ENCODE measurements at regions not wholly inside any gene's neighbourhood (a gene's known extent, or its start where the extent isn't known, plus 50 kb on each side); places are given as distances from the start of the nearest gene placed in this dataset.

GRCh38 chr5:107056278-107056677, 614.5 kb downstream of the EFNA5 start:
- intact Hi-C loops (cut with micrococcal nuclease; ENCODE audit: unreplicated experiment) = no loop called here
- H3K9me3 ChIP-seq (ENCODE audit: low read depth, low read length, poor library complexity, severe bottlenecking) = no peaks in the 10 kb centered on the region
- no peaks in the 10 kb centered on the region for H3K36me3 ChIP-seq (ENCODE audit: insufficient read depth, low read length, poor library complexity, severe bottlenecking)
- BruUV-seq (replicated peaks) = no TSS peak
- no peak for TF ChIP-seq CTCF (conservative IDR thresholded peaks at IDR 0.05; ENCODE audit: low read depth, low read length)
- no peak for TF ChIP-seq EZH2 (IDR thresholded peaks at IDR 0.05; ENCODE audit: borderline replicate concordance, low read depth, low read length, poor library complexity, severe bottlenecking)
- CTCF ChIA-PET = no interaction called here
- H3K27me3 ChIP-seq (replicated peaks; ENCODE audit: insufficient read depth, low read depth, low read length, poor library complexity) = no peaks in the 10 kb centered on the region
- no peak overlapping the region for H3K27ac ChIP-seq (ENCODE audit: low read depth, low read length, poor library complexity, severe bottlenecking)
- no peaks in the 10 kb centered on the region for H3K4me1 ChIP-seq (ENCODE audit: insufficient read depth, low read length, poor library complexity, severe bottlenecking)
- H3K4me3 ChIP-seq (ENCODE audit: low read depth, low read length, poor library complexity, severe bottlenecking) = no peak overlapping the region
- POLR2A ChIA-PET (ENCODE audit: low non-redundant PET) = no interaction called here
- no peak for DNase-seq (ENCODE audit: low spot score)

- BruUV-seq (replicated peaks) = no TSS peak
- ChIA-PET CTCF (no interaction called here), POLR2A (ENCODE audit: low non-redundant PET) (interaction anchor here (0.5 kb wide), 1 partner anchor 234 kb away, joined by 3 read pairs; no protein-coding TSS in a partner anchor)
- H3K4me3 ChIP-seq (ENCODE audit: low read depth, low read length, poor library complexity, severe bottlenecking) = no peak overlapping the region
- H3K27me3 ChIP-seq (replicated peaks; ENCODE audit: insufficient read depth, low read depth, low read length, poor library complexity) = peaks cover 70% of the 10 kb centered on the region
- no peak overlapping the region for H3K27ac ChIP-seq (ENCODE audit: low read depth, low read length, poor library complexity, severe bottlenecking)
- TF ChIP-seq EZH2 (IDR thresholded peaks at IDR 0.05; ENCODE audit: borderline replicate concordance, low read depth, low read length, poor library complexity, severe bottlenecking) (no peak), CTCF (conservative IDR thresholded peaks at IDR 0.05; ENCODE audit: low read depth, low read length) (no peak)
- H3K4me1 ChIP-seq (ENCODE audit: insufficient read depth, low read length, poor library complexity, severe bottlenecking) = no peaks in the 10 kb centered on the region
- DNase-seq (ENCODE audit: low spot score) = no peak
- H3K9me3 ChIP-seq (ENCODE audit: low read depth, low read length, poor library complexity, severe bottlenecking) = peaks cover 11% of the 10 kb centered on the region
- no peaks in the 10 kb centered on the region for H3K36me3 ChIP-seq (ENCODE audit: insufficient read depth, low read length, poor library complexity, severe bottlenecking)
- intact Hi-C loops (cut with micrococcal nuclease; ENCODE audit: unreplicated experiment) = loop anchor here (10.0 kb wide), 1 partner anchor 628 kb away; the partner anchor contains the start of gene EFNA5
Measured at GRCh38 chr5:107047048-107047447, 623.7 kb downstream of the EFNA5 start.

GRCh38 chr5:107043665-107044064, 627.1 kb downstream of the EFNA5 start:
- H3K27me3 ChIP-seq (replicated peaks; ENCODE audit: insufficient read depth, low read depth, low read length, poor library complexity) = peaks cover 86% of the 10 kb centered on the region
- H3K4me1 ChIP-seq (ENCODE audit: insufficient read depth, low read length, poor library complexity, severe bottlenecking) = peaks cover 16% of the 10 kb centered on the region
- no peak overlapping the region for H3K27ac ChIP-seq (ENCODE audit: low read depth, low read length, poor library complexity, severe bottlenecking)
- TF ChIP-seq CTCF (conservative IDR thresholded peaks at IDR 0.05; ENCODE audit: low read depth, low read length) = no peak
- H3K9me3 ChIP-seq (ENCODE audit: low read depth, low read length, poor library complexity, severe bottlenecking) = no peaks in the 10 kb centered on the region
- ChIA-PET POLR2A (ENCODE audit: low non-redundant PET) (no interaction called here), CTCF (no interaction called here)
- no peaks in the 10 kb centered on the region for H3K36me3 ChIP-seq (ENCODE audit: insufficient read depth, low read length, poor library complexity, severe bottlenecking)
- intact Hi-C loops (cut with micrococcal nuclease; ENCODE audit: unreplicated experiment) = loop anchor here (10.0 kb wide), 1 partner anchor 631 kb away; the partner anchor contains the start of gene EFNA5
- no peak overlapping the region for H3K4me3 ChIP-seq (ENCODE audit: low read depth, low read length, poor library complexity, severe bottlenecking)
- DNase-seq (ENCODE audit: low spot score) = no peak
- BruUV-seq (replicated peaks) = no TSS peak

All from A673 (cell line).